B cell (primary cell): ENCODE measurements at regions not wholly inside any gene's neighbourhood (a gene's known extent, or its start where the extent isn't known, plus 50 kb on each side); places are given as distances from the start of the nearest gene placed in this dataset.

Experiments used
- ATAC-seq: fragments of 200-7000 bp; cut with Tn5 transposase; one replicate; pipeline ENCODE4 v1.10.0; 2021; ENCODE audit warnings: low read depth, mild to moderate bottlenecking, moderate number of reproducible peaks, moderate library complexity
- CTCF ChIA-PET: fragments of 350-600 bp; sonication (Branson Sonifier 250); formaldehyde crosslinking; loops from one replicate; lab custom pipeline; 2021; ENCODE audit warnings: antibody characterized with exemption, inconsistent platforms; lab: Charles Lee
- POLR2A ChIA-PET: fragments of 350-600 bp; sonication (Branson Sonifier 250); formaldehyde crosslinking; loops from one replicate; lab custom pipeline; 2021; ENCODE audit warnings: antibody characterized with exemption; lab: Charles Lee
- DNase-seq: peaks from one replicate; pipeline ENCODE4 v3.0.0; 2013
- H2AFZ ChIP-seq: 2 replicates; pipeline ENCODE4 v1.6.1; 2012; ENCODE audit warnings: mild to moderate bottlenecking, low read depth, low read length; ENCODE audit not compliant: insufficient read depth, poor library complexity, severe bottlenecking
- H3K27ac ChIP-seq, 2 donors: 1 replicate in 1 of 2; 2 replicates in 1 of 2; pipeline ENCODE4 v1.5.1; 2012 to 2013; ENCODE audit warnings: low read length in 2 of 2, mild to moderate bottlenecking in 2 of 2, moderate library complexity in 1 of 2
- H3K27me3 ChIP-seq, 4 experiments: fragments of 200-600 bp in 1 of 4; sonication (generic) in 1 of 4; replicated peaks in 1 of 4; 1 replicate in 2 of 4; 2 replicates in 2 of 4; pipeline versions ENCODE4 v1.6.1 to v1.7.0; 2013 to 2016; ENCODE audit warnings: low read length in 3 of 4, mild to moderate bottlenecking in 2 of 4, mixed read lengths in 1 of 4, moderate library complexity in 1 of 4; ENCODE audit not compliant: insufficient read depth in 4 of 4, control insufficient read depth in 3 of 4; ENCODE audit errors: control extremely low read depth in 1 of 4
- H3K36me3 ChIP-seq, 2 experiments: replicated peaks in 1 of 2; 1 replicate in 1 of 2; 2 replicates in 1 of 2; pipeline versions ENCODE4 v1.6.1 to v1.7.1; 2013; ENCODE audit warnings: low read length in 1 of 2; ENCODE audit not compliant: insufficient read depth in 2 of 2, control insufficient read depth in 1 of 2; ENCODE audit errors: control extremely low read depth in 1 of 2, extremely low read depth in 1 of 2
- H3K4me1 ChIP-seq, 2 donors: fragments of 200-600 bp in 1 of 2; sonication (generic) in 1 of 2; 1 replicate in 1 of 2; 2 replicates in 1 of 2; pipeline versions ENCODE4 v1.5.1 to v1.6.1; 2013 to 2017; ENCODE audit warnings: low read length in 2 of 2; ENCODE audit not compliant: control insufficient read depth in 2 of 2, insufficient read depth in 2 of 2
- H3K4me2 ChIP-seq: replicated peaks from 2 replicates; pipeline ENCODE3; 2012; ENCODE audit warnings: mild to moderate bottlenecking, low read depth, low read length; ENCODE audit not compliant: poor library complexity, severe bottlenecking
- H3K4me3 ChIP-seq, 5 experiments: fragments of 200-600 bp in 1 of 5; sonication (generic) in 1 of 5; 1 replicate in 3 of 5; 2 replicates in 2 of 5; pipeline versions ENCODE4 v1.5.1 to v1.7.0; 2011 to 2016; ENCODE audit warnings: low read length in 4 of 5, mild to moderate bottlenecking in 4 of 5, low read depth in 2 of 5, control low read depth in 1 of 5, moderate library complexity in 1 of 5; ENCODE audit not compliant: insufficient read depth in 1 of 5; ENCODE audit errors: control extremely low read depth in 1 of 5, extremely low read depth in 1 of 5
- H3K79me2 ChIP-seq: fragments of 200-600 bp; sonication (generic); one replicate; pipeline ENCODE4 v1.6.0; 2016; ENCODE audit warnings: low read length; ENCODE audit not compliant: control insufficient read depth, insufficient read depth
- H3K9ac ChIP-seq: fragments of 200-600 bp; sonication (generic); 2 replicates; pipeline ENCODE4 v1.6.1; 2017; ENCODE audit warnings: mild to moderate bottlenecking, low read length, moderate library complexity
- H3K9me3 ChIP-seq, 3 donors: one replicate each; pipeline versions ENCODE4 v1.6.1 to v1.7.1; 2013; ENCODE audit warnings: low read length in 2 of 3; ENCODE audit not compliant: control insufficient read depth in 2 of 3, insufficient read depth in 1 of 3; ENCODE audit errors: control extremely low read depth in 1 of 3
- H4K20me1 ChIP-seq: 2 replicates; pipeline ENCODE4 v1.6.0; 2012; ENCODE audit warnings: mild to moderate bottlenecking, low read length; ENCODE audit not compliant: insufficient read depth, control insufficient read depth, poor library complexity, severe bottlenecking
- H3K27ac Mint-ChIP-seq: one replicate; pipeline ENCODE4 v1.8.0; 2021; ENCODE audit warnings: mixed read lengths
- H3K27me3 Mint-ChIP-seq: one replicate; pipeline ENCODE4 v1.8.0; 2021; ENCODE audit warnings: mixed read lengths
- H3K4me1 Mint-ChIP-seq: one replicate; pipeline ENCODE4 v1.8.0; 2021; ENCODE audit warnings: mixed read lengths
- H3K4me3 Mint-ChIP-seq: one replicate; pipeline ENCODE4 v1.8.0; 2021; ENCODE audit warnings: mixed read lengths
- H3K9me3 Mint-ChIP-seq: one replicate; pipeline ENCODE4 v1.8.0; 2022; ENCODE audit warnings: mixed read lengths; ENCODE audit not compliant: insufficient read depth
- CTCF ChIP-seq: fragments of 200-600 bp; IDR thresholded peaks from one replicate; pipeline ENCODE4 v1.8.0; 2022; ENCODE audit warnings: antibody characterized with exemption, mild to moderate bottlenecking
- EZH2 ChIP-seq: IDR thresholded peaks from 2 replicates; pipeline ENCODE4 v1.6.1; 2012; ENCODE audit warnings: borderline replicate concordance, low read depth, mild to moderate bottlenecking, moderate library complexity, low read length; ENCODE audit not compliant: insufficient read depth, poor library complexity, severe bottlenecking
- WGBS: methylation state at CpG from one replicate; pipeline ENCODE4 v1.1.5; 2013; ENCODE audit warnings: missing lambda C conversion rate; ENCODE audit not compliant: insufficient coverage; 5-methylcytosine and 5-hydroxymethylcytosine counted together
- intact Hi-C: fragments of 100-400 bp; cut with micrococcal nuclease; formaldehyde crosslinking; loops from one replicate; pipeline ENCODE4 v1.10.0; 2022

DNA sequence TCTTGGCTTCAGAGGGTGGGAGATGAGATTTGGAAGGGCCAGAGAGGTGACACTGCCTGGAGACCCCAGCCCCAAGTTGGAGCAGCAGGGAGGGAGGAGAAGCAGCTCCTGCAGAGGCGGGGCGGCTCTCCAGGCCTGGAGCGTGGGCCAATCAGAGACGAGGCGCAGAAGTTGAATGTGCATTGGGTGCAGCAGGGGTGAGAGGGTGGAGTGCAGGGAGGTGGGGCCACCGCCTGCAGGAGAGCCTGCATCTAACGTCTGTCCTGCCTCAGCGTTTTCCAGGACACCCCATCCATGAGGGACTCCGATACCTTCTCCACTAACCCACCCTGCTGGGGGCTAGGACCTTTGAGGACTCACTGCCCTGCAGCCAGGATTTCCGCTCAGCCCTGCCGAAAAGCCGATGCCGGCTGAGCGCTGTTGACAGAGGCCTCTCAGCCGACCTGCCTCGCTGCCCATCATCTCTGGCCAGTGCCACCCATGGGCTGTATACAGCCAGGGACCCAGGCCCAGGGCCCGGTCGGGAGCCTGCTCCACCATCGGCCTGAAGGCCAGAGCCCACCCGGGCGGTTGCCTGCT, 146.2 kb downstream of the ENGASE start:
- 31% methylated on average over 18 of the region's 21 CpGs for WGBS
- no peaks in the 10 kb centered on the region for H3K79me2 ChIP-seq
- H3K4me3 ChIP-seq = no peak overlapping the region
- H3K27me3 ChIP-seq = peaks cover 0 to 39% (median 3%) of the 10 kb centered on the region in 4 experiments
- peaks cover 8% of the 10 kb centered on the region for H3K4me1 Mint-ChIP-seq
- intact Hi-C loops = no loop called here
- peak overlapping the region; percentile 48 for H3K4me2 ChIP-seq
- H3K9ac ChIP-seq = no peak overlapping the region
- H3K27ac ChIP-seq = no peak overlapping the region
- DNase-seq = no peak
- H3K36me3 ChIP-seq = no peaks in the 10 kb centered on the region
- no peak for ATAC-seq
- H4K20me1 ChIP-seq = no peaks in the 10 kb centered on the region
- H3K4me1 ChIP-seq = peaks cover 7% of the 10 kb centered on the region in 2 donors
- ChIA-PET CTCF (interaction anchor here (0.5 kb wide), 1 partner anchor 752 kb away, joined by 3 read pairs; no protein-coding TSS in a partner anchor), POLR2A (no interaction called here)
- peaks cover 0 to 3% (median 0%) of the 10 kb centered on the region in 3 donors for H3K9me3 ChIP-seq
- peak overlapping the region; percentile 78 for H3K4me3 Mint-ChIP-seq
- peaks cover 50% of the 10 kb centered on the region for H3K27me3 Mint-ChIP-seq
- H2AFZ ChIP-seq = peak overlapping the region; percentile 56
- no peaks in the 10 kb centered on the region for H3K9me3 Mint-ChIP-seq
- TF ChIP-seq EZH2 = no peak
- TF ChIP-seq CTCF = no peak
- no peak overlapping the region for H3K27ac Mint-ChIP-seq

DNA sequence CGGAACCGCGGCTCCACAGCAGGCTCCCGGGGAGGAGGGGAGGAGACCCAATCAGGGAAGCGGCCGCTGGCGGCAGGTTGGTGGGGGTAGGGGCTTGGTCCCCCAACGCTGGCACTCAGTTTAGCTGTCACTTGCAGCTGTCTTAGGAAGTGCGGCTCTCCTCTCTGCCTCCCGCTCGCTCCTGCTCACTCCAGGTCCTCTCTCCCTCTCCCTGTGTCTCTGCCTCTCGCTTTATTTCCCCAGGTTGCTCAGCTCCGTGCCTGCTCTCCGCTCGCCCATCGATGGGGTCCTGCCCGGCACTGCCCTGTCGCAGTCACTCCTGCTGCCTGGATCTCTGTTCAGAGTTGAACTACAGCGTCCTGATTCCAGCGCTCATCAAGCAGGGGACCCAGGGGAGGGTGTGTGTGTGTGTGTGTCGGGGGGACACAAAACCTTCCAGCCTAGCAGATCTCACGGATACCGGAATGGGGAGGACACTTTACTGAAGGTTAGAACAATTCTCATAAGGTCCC, 145.6 kb downstream of the ENGASE start:
- DNase-seq (no peak), ATAC-seq (no peak)
- no peaks in the 10 kb centered on the region for H3K9me3 Mint-ChIP-seq
- H2AFZ ChIP-seq = peak overlapping the region; percentile 56
- H3K27ac ChIP-seq = no peak overlapping the region
- H3K9ac ChIP-seq = no peak overlapping the region
- H3K4me3 ChIP-seq = no peak overlapping the region
- peaks cover 52% of the 10 kb centered on the region for H3K27me3 Mint-ChIP-seq
- peak overlapping the region; percentile 48 for H3K4me2 ChIP-seq
- ChIA-PET CTCF (no interaction called here), POLR2A (no interaction called here)
- WGBS = 7% methylated on average over 9 of the region's 23 CpGs
- no peak overlapping the region for H3K27ac Mint-ChIP-seq
- H3K79me2 ChIP-seq = no peaks in the 10 kb centered on the region
- TF ChIP-seq CTCF (no peak), EZH2 (no peak)
- H3K27me3 ChIP-seq = peaks cover 0 to 39% (median 4%) of the 10 kb centered on the region in 4 experiments
- peaks cover 8% of the 10 kb centered on the region for H3K4me1 Mint-ChIP-seq
- H3K4me3 Mint-ChIP-seq = peak overlapping the region; percentile 78
- intact Hi-C loops = no loop called here
- peaks cover 0 to 3% (median 0%) of the 10 kb centered on the region in 3 donors for H3K9me3 ChIP-seq
- peaks cover 7% of the 10 kb centered on the region in 2 donors for H3K4me1 ChIP-seq
- no peaks in the 10 kb centered on the region for H3K36me3 ChIP-seq
- H4K20me1 ChIP-seq = no peaks in the 10 kb centered on the region
